Neural progenitor cell (in vitro differentiated cells): ENCODE measurements at regions not wholly inside any gene's neighbourhood (a gene's known extent, or its start where the extent isn't known, plus 50 kb on each side); places are given as distances from the start of the nearest gene placed in this dataset.

Source experiments
- CTCF ChIP-seq: fragments of 200-600 bp; sonication (generic); IDR thresholded peaks from 2 replicates; pipeline ENCODE4 v1.5.1; 2017; ENCODE audit warnings: antibody characterized with exemption, mild to moderate bottlenecking
- EZH2 ChIP-seq: fragments of 200-600 bp; sonication (generic); IDR thresholded peaks from 2 replicates; pipeline ENCODE4 v1.6.1; 2017; ENCODE audit warnings: antibody characterized with exemption, mild to moderate bottlenecking, moderate library complexity

- TF ChIP-seq CTCF (no peak), EZH2 (no peak)
These were observed 193.7 kb downstream of the ERMARD start for GRCh38 chr6:169945117-169945516.
